IPS DF 4.7 (cell line): ENCODE measurements at regions not wholly inside any gene's neighbourhood (a gene's known extent, or its start where the extent isn't known, plus 50 kb on each side); places are given as distances from the start of the nearest gene placed in this dataset.
"Not testable (repeated sequence)": the region's sequence is repeated elsewhere in the genome, so short reads cannot be mapped to it uniquely, and the experiment has no call there.

Experiments used
- DNase-seq: peaks from one replicate; pipeline ENCODE4 v3.0.0-alpha.2; 2013; ENCODE audit warnings: low spot score; ENCODE audit errors: extremely low read depth

- DNase-seq: no peak
These were observed 426.6 kb downstream of the LRRIQ3 start for GRCh38 chr1:73771396-73771795.

DNA sequence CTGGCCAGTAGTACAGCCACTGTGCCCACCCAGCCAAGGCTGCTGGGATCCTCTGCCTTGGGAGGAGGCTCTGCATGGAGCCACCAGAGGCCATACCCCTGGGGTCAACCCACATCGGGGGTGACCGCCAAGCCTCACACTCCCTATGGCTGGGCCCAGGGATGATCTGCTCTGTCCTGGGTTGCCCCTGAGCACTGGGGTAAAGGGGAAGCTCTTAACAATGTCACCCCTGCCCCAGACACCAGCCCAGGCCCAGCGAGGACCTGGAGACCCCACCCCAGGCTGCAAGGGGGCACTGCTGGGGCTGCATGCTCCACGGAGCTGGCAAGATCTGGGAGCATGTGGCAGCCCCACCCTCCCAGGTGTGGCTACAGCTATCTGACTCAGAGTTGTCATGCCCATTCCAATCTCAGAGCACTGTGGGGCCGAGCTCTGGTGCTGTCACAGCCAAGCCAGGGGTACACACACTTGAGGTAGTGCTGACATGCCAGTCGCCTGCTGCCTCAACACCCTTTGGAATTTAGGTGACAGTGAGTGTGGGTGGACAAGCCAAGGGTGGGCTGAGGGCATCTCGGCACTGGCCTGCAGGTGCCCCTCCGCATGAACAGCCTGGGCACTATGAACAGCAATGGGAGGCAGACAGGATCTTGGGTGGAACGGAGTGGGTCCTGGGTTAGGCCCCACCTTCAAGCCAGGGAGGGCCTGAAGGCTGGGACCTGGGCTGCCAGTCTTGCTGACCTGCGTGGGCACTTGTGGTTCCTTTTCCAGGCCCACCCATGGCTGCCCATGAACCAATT is 427.7 kb downstream of the LRRIQ3 start:
- no peak for DNase-seq

DNA sequence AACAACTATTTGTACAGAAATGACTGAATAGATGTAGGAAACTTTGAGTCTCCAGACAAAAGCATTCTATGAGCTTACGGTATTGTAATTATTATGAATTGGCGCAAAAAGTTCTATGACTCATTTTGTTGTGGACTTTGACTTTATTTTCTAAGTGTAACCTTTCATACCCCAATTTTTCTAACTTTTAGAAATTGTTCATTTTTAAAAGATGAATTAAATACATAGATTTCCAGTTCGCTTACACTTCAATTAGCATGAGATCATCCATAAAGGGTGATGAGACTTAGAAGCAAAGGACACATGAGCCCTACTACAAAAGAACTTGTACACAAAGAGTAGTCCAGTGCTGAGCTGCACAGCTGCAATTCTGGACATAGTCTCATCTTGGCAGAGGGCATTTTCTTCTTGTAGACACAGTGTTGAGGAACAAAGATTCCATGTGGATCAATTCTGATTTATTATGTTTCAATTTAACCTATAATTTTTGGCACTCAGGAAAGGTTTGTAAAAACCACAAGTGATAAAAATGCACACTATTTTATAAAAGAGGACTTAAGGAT is 431.1 kb downstream of the LRRIQ3 start:
- no peak for DNase-seq

DNA sequence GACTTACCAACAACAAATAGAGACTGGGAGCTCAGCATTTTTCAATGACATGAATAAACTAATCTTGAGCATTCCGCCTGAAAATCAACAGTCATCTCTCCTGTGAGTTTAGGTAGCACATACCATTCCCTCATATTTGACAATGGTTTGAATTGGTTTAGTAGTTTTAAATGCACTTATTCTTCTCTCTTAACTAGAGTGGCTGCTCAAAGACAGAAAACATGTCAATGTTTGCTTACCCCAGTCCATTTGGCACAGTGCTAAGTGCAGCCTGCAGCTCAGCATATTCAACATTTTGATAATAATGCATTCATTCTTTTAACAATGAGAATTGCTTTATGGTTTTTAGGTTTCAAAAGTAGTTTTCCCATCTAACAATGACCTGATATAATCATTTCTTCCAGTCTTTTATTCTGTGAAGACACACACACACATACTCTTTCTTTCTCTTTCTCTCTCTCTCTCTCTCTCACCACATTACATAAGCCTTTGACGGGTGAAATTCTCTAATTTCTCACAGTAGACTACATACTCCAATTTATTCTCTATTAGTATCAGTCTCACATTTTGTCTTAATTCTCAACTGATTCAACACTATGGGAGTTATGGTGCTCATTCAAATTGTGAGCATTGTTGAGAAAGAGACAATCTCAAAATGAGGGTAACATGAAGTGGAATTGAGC is 432.3 kb downstream of the LRRIQ3 start:
- DNase-seq: no peak

DNA sequence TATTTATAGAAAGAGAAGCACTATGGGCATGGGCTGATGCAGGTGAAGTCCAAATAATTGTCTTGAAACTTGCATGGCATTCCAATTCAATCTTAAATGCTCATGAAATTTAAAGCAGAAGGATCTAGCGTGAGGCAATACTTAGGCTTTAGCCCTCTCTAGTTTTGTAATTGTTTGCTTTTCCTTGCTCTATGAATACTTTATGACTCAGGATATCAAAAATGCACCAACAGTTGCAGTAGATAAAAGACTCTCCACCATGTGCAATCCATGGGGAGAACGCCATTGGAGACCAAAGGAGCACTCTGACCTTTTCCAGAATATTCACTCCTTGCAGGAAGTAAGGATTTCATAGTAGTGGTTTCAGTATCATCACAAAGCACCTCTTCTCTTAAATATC is 436.4 kb downstream of the LRRIQ3 start:
- DNase-seq: no peak

DNA sequence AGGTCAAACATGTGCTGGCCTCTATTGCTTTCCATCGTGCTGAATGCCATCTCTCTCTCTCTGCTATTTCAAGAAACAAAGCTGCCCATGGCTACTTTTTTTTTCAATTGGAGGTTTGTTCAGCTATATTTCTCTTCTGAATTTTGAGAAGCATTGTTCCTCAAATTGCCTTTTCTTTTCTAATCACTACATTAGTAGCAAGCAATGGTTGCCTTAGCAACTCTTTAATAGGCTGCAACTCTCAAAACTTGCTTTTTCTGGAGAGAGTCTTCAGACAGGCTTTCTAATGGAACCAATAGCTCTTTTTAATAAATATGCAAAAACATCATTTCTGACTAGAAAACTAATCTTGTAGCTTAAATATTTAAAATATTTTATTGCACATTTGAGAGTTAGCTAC is 439.0 kb downstream of the LRRIQ3 start:
- no peak for DNase-seq

GRCh38 chr1:73756817-73757216 is 441.2 kb downstream of the LRRIQ3 start:
- no peak for DNase-seq

GRCh38 chr1:73755649-73756048 is 442.3 kb downstream of the LRRIQ3 start:
- no peak for DNase-seq

DNA sequence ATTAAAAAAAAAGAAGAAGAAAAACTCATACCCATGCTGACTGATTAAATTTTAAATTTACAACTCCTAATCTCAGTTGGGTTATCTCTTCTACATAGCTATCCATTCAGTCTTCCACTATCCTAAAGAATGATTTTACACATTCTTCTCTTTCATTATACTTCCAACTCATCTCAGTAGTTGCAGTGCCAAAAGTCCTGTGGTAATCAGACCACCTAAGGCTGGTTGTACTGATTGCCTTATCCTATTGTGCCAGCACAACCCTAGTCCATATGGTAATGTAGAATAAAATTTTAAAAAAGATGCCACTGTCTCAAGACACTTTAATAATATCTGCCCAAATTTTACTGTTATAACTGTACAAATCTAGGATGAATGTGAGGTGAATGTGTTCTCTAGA is 448.0 kb downstream of the LRRIQ3 start:
- DNase-seq: no peak

DNA sequence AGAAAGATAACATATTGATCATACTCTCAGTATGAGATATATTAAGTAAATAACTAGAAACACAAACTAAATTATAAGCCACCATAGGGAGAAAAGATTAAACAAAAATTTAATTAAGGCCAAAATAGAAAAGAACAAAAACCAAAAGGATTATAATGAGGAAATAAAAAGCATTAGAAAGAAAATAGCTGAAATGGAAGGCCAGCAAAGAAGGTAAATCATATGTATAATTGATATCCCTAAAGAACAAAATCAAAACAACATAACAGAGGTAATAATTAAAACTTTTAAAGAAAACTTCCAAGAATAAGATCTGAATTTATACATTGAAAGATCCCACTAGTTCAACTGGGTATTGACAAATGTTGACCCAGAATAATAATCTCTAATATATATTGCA is 453.0 kb downstream of the LRRIQ3 start:
- no peak for DNase-seq

DNA sequence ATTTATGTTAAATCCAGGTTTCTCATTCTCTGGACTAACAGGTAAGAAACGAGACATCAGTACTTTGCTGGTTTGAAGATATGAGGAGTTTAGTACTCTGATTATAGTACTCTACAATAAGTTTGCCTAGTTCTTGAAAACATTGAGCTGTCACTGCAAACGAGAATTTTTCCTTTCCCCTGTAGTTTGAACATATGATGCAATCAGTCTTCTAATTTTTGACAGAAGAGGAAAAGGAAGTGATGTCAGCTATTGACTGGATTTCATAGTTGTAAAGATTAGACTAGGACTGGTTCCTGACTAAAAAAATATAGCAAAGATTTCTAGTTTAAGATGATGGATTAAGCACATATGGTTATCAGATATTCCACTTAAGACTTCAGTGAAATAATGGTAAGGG is 461.9 kb downstream of the LRRIQ3 start:
- no peak for DNase-seq

DNA sequence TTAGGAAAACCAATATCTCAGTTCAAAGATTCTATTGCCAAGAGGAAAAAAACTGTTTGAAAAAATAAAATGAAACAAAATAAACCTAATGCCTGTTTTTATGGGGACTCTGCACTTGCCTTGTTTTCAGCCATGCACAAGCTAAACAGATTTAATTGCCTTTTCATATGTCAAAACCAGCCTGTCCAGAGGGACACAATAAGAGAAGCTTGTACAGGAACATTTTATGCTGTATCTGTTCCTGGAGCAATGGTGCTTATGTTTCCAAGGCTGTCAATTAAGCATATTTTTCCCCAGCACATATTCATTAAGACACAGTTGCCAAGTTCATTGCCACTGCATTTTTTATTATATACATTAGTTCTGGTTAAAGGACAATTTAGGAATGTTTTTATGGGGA is 470.9 kb downstream of the LRRIQ3 start:
- DNase-seq: no peak

- DNase-seq: no peak
These were observed 475.9 kb downstream of the LRRIQ3 start for GRCh38 chr1:73722055-73722454.

GRCh38 chr1:73717976-73718375 is 480.0 kb downstream of the LRRIQ3 start:
- DNase-seq: no peak

DNA sequence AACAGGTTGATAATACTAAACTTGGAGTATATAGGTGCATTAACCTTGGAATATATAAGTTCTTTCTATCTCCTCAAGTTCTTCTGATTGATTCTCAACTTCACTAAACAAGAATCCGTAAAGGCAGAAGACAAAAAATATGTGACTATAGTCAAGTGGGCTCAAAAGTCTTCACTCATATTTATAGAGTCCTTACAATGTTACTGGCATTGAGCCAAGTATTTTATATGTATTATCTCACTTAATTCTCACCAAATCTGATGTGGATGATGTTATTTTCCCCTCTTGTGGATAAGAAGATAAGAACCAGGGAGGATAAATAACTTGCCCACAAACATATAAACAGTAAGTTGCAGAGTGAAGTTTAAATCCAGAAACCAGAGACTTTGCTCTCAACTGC is 486.9 kb downstream of the LRRIQ3 start:
- DNase-seq: no peak

- no peak for DNase-seq
These were observed 496.1 kb downstream of the LRRIQ3 start for GRCh38 chr1:73701826-73702225.

DNA sequence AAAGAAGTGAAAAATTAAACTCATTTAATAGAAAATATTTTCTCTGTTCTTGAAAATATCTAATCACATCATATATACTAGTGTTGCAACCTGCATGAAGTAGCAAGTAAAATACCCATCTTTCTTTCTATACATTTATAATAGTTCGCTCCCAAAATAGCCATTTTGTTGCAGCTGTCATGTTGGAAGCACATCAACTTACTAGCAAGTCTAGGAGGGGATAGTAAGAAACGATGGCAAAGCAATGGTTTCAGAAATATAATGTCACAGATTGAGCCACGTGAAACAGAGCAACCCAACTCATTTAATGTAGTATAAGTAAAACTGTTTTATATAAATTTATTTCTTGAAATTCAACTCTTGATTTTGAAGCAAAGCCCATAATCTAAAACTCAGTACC is 521.8 kb downstream of the LRRIQ3 start:
- DNase-seq: no peak

DNA sequence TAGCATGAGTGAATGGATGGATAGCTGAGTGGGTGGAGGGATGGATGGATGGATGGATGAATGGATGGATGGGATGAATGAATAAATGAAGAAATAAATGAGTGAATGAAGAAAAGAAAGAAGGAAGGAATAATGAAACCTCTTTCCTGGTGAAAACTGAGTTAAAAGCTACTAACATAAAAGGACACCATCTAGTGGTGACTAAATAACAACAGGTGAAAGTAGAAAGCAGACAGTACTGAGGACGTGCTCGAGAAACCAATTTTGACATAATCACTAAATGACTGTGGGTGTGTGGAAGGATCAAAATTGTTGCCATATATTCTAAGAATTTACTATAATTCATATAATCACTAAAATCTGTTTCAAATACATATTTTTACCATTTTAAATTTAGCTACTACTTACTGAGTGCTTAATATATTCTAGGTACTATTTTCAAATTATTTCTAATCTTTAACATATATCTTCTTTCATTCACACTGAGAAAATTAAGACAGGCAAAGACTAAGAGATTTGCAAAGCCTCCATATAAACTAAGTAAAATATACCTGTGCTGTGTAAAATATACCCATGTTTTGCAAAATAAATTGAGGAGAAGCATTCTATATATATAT is 522.9 kb downstream of the LRRIQ3 start:
- DNase-seq: no peak

- no peak for DNase-seq
These were observed 524.0 kb downstream of the LRRIQ3 start for GRCh38 chr1:73673971-73674370.

DNA sequence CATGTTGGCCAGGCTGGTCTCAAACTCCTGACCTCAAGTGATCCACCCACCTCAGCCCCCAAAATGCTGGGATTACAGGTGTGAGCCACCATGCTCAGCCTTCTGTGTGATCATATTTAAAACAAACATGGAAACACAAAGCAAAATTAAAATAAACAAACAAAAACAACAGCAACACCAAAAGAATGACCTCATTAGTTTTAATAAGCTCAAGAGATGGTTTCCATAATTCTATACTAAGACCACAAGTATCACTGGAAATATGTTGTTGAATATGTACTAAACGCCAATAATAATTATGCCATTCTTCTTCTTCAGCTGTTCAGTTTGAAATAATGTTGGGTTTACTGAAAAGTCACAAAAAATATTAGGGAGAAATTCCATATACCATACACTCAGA is 526.4 kb downstream of the LRRIQ3 start:
- no peak for DNase-seq

GRCh38 chr1:73667959-73668358 is 530.0 kb downstream of the LRRIQ3 start:
- not testable (repeated sequence) for DNase-seq

GRCh38 chr1:73662526-73662925 is 535.5 kb downstream of the LRRIQ3 start:
- no peak for DNase-seq
